GM18502 (cell line): ENCODE measurements at regions not wholly inside any gene's neighbourhood (a gene's known extent, or its start where the extent isn't known, plus 50 kb on each side); places are given as distances from the start of the nearest gene placed in this dataset.

ENCODE experiments used
- ATAC-seq: cut with Tn5 transposase; IDR thresholded peaks from one replicate; pipeline ENCODE4 v1.9.1; 2021; ENCODE audit warnings: mild to moderate bottlenecking; ENCODE audit not compliant: unreplicated experiment, poor library complexity

- no peak for ATAC-seq
Observed at GRCh38 chr6:67352717-67353116, 1282.4 kb upstream of the ADGRB3 start.

- ATAC-seq, result no peak
Observed at GRCh38 chr6:67350729-67351128, 1284.4 kb upstream of the ADGRB3 start.

GRCh38 chr6:67345946-67346345 lies 1289.1 kb upstream of the ADGRB3 start:
- ATAC-seq, result no peak

GRCh38 chr6:67336014-67336413 lies 1299.1 kb upstream of the ADGRB3 start:
- no peak for ATAC-seq

- ATAC-seq, result no peak
Observed at GRCh38 chr6:67331304-67331703, 1303.8 kb upstream of the ADGRB3 start.

GRCh38 chr6:67328269-67328668 lies 1306.8 kb upstream of the ADGRB3 start:
- ATAC-seq, result no peak

GRCh38 chr6:67300430-67301040 lies 1334.5 kb upstream of the ADGRB3 start:
- ATAC-seq, result no peak

GRCh38 chr6:67292169-67292568 lies 1342.9 kb upstream of the ADGRB3 start:
- no peak for ATAC-seq

- no peak for ATAC-seq
Observed at GRCh38 chr6:67287566-67287965, 1347.5 kb upstream of the ADGRB3 start.

GRCh38 chr6:67285770-67286495 lies 1349.1 kb upstream of the ADGRB3 start:
- no peak for ATAC-seq

GRCh38 chr6:67277312-67277711 lies 1357.8 kb upstream of the ADGRB3 start:
- ATAC-seq, result no peak

- ATAC-seq, result no peak
Observed at GRCh38 chr6:67265996-67266921, 1368.8 kb upstream of the ADGRB3 start.

- ATAC-seq, result no peak
Observed at GRCh38 chr6:67252663-67253062, 1382.4 kb upstream of the ADGRB3 start.

- ATAC-seq, result no peak
Observed at GRCh38 chr6:67248077-67248476, 1387.0 kb upstream of the ADGRB3 start.

- no peak for ATAC-seq
Observed at GRCh38 chr6:67244037-67244436, 1391.0 kb upstream of the ADGRB3 start.

- ATAC-seq, result no peak
Observed at GRCh38 chr6:67237277-67237676, 1397.8 kb upstream of the ADGRB3 start.

GRCh38 chr6:67231092-67231491 lies 1404.0 kb upstream of the ADGRB3 start:
- ATAC-seq, result no peak

- no peak for ATAC-seq
Observed at GRCh38 chr6:67224989-67225388, 1410.1 kb upstream of the ADGRB3 start.

- no peak for ATAC-seq
Observed at GRCh38 chr6:67221226-67221625, 1413.9 kb upstream of the ADGRB3 start.

- ATAC-seq, result no peak
Observed at GRCh38 chr6:67219346-67219745, 1415.7 kb upstream of the ADGRB3 start.

- no peak for ATAC-seq
Observed at GRCh38 chr6:67212584-67212983, 1422.5 kb upstream of the ADGRB3 start.
